Mesendoderm (in vitro differentiated cells): ENCODE measurements at regions not wholly inside any gene's neighbourhood (a gene's known extent, or its start where the extent isn't known, plus 50 kb on each side); places are given as distances from the start of the nearest gene placed in this dataset.

Experiments
- DNase-seq: peaks from one replicate; pipeline ENCODE4 v3.0.0; 2013
- H2AK5ac ChIP-seq: 2 replicates; pipeline ENCODE4 v1.6.1; 2013; ENCODE audit warnings: low read length, inconsistent platforms
- H2BK120ac ChIP-seq: 2 replicates; pipeline ENCODE4 v1.6.1; 2013; ENCODE audit warnings: low read depth, mild to moderate bottlenecking, low read length, moderate library complexity, mixed read lengths
- H2BK15ac ChIP-seq: replicated peaks from 2 replicates; pipeline ENCODE4 v1.6.1; 2013; ENCODE audit warnings: low read depth, mild to moderate bottlenecking, moderate library complexity
- H2BK5ac ChIP-seq: 2 replicates; pipeline ENCODE4 v1.6.1; 2013; ENCODE audit warnings: low read length, inconsistent platforms
- H3K18ac ChIP-seq: 2 replicates; pipeline ENCODE4 v1.6.1; 2013; ENCODE audit warnings: mild to moderate bottlenecking, low read length, mixed read lengths
- H3K23ac ChIP-seq: one replicate; pipeline ENCODE4 v1.6.1; 2013; ENCODE audit warnings: low read length
- H3K27ac ChIP-seq: 2 replicates; pipeline ENCODE4 v1.5.1; 2013; ENCODE audit warnings: low read depth, mild to moderate bottlenecking, inconsistent platforms, low read length, moderate library complexity
- H3K27me3 ChIP-seq: 2 replicates; pipeline ENCODE4 v1.6.1; 2013; ENCODE audit warnings: low read length, control low read depth, mild to moderate bottlenecking, inconsistent platforms; ENCODE audit not compliant: insufficient read depth, poor library complexity
- H3K36me3 ChIP-seq: 2 replicates; pipeline ENCODE4 v1.6.1; 2013; ENCODE audit warnings: low read length, inconsistent platforms; ENCODE audit not compliant: control insufficient read depth, insufficient read depth
- H3K4ac ChIP-seq: one replicate; pipeline ENCODE4 v1.6.1; 2013; ENCODE audit warnings: low read depth, mild to moderate bottlenecking, low read length, moderate library complexity
- H3K4me1 ChIP-seq: 2 replicates; pipeline ENCODE4 v1.6.1; 2013; ENCODE audit warnings: low read depth, low read length, inconsistent platforms; ENCODE audit not compliant: control insufficient read depth
- H3K4me2 ChIP-seq: 2 replicates; pipeline ENCODE4 v1.6.1; 2013; ENCODE audit warnings: low read length
- H3K4me3 ChIP-seq: 2 replicates; pipeline ENCODE4 v1.5.1; 2013; ENCODE audit warnings: mild to moderate bottlenecking, low read length
- H3K56ac ChIP-seq: one replicate; pipeline ENCODE4 v1.6.1; 2013; ENCODE audit warnings: low read length
- H3K79me1 ChIP-seq: 2 replicates; pipeline ENCODE4 v1.6.1; 2013; ENCODE audit warnings: low read length, inconsistent platforms
- H3K79me2 ChIP-seq: 2 replicates; pipeline ENCODE4 v1.6.1; 2013; ENCODE audit warnings: mild to moderate bottlenecking, low read length; ENCODE audit not compliant: control insufficient read depth, insufficient read depth
- H3K9ac ChIP-seq: 2 replicates; pipeline ENCODE4 v1.6.1; 2013; ENCODE audit warnings: low read length, inconsistent platforms
- H4K5ac ChIP-seq: one replicate; pipeline ENCODE4 v1.6.1; 2013; ENCODE audit warnings: low read length
- H4K8ac ChIP-seq: one replicate; pipeline ENCODE4 v1.6.1; 2013; ENCODE audit warnings: low read depth, mild to moderate bottlenecking, control low read depth, low read length, moderate library complexity
- WGBS: extraction: QIAGEN DNeasy Blood & Tissue Kit; methylation state at CpG from one replicate; pipeline ENCODE4 v1.1.7; 2013; ENCODE audit warnings: low lambda C conversion rate, missing lambda C conversion rate; ENCODE audit not compliant: insufficient coverage; ENCODE audit errors: extremely low coverage; 5-methylcytosine and 5-hydroxymethylcytosine counted together

DNA sequence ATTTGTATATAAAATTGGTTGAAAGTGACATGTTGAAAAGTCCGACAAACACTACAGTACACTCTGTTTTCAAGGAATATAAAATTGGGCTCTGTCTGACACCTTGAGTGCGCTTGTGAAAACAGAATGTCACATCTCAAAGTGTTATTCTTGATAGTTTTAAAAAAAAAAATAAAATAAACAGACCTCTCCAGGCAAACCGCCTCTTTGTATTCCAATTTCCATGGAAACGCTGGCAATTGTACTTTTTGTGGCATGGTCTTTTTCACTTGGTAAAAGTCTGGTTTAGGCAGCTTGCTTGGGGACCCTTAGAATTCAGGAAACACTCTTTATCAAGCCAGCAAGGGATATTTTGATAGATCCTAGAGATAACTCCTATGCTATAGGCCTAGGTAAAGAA lies 302.5 kb downstream of the RAB28 start:
- no peak overlapping the region for H4K5ac ChIP-seq
- H3K56ac ChIP-seq, result no peak overlapping the region
- no peaks in the 10 kb centered on the region for H3K27me3 ChIP-seq
- H3K18ac ChIP-seq, result no peak overlapping the region
- no peak overlapping the region for H2BK120ac ChIP-seq
- no peaks in the 10 kb centered on the region for H3K36me3 ChIP-seq
- no peaks in the 10 kb centered on the region for H3K4me1 ChIP-seq
- no peak overlapping the region for H3K27ac ChIP-seq
- H4K8ac ChIP-seq, result no peak overlapping the region
- H3K9ac ChIP-seq, result no peak overlapping the region
- no peaks in the 10 kb centered on the region for H3K79me2 ChIP-seq
- H3K4ac ChIP-seq, result no peak overlapping the region
- no peak overlapping the region for H2BK5ac ChIP-seq
- H3K23ac ChIP-seq, result no peak overlapping the region
- H2AK5ac ChIP-seq, result no peak overlapping the region
- DNase-seq, result no peak
- H2BK15ac ChIP-seq, result no peak overlapping the region
- WGBS, result no CpG with 5 or more reads among the region's 4 CpGs
- no peaks in the 10 kb centered on the region for H3K79me1 ChIP-seq
- H3K4me2 ChIP-seq, result no peak overlapping the region
- no peak overlapping the region for H3K4me3 ChIP-seq

- Histone ChIP-seq H4K5ac (no peak overlapping the region), H2AK5ac (no peak overlapping the region), H3K27me3 (no peaks in the 10 kb centered on the region), H2BK5ac (no peak overlapping the region), H3K18ac (no peak overlapping the region), H3K36me3 (no peaks in the 10 kb centered on the region), H2BK15ac (no peak overlapping the region), H3K23ac (no peak overlapping the region), H3K79me1 (no peaks in the 10 kb centered on the region), H3K4me3 (no peak overlapping the region), H3K4me1 (no peaks in the 10 kb centered on the region), H3K4me2 (no peak overlapping the region), H3K9ac (no peak overlapping the region), H3K27ac (no peak overlapping the region), H3K56ac (no peak overlapping the region), H3K79me2 (no peaks in the 10 kb centered on the region), H3K4ac (no peak overlapping the region), H2BK120ac (no peak overlapping the region), H4K8ac (no peak overlapping the region)
- no peak for DNase-seq
Observed at GRCh38 chr4:13180701-13181100, 303.4 kb downstream of the RAB28 start.

GRCh38 chr4:13178621-13179020 lies 305.5 kb downstream of the RAB28 start:
- Histone ChIP-seq H4K8ac (no peak overlapping the region), H2BK5ac (no peak overlapping the region), H3K27me3 (no peaks in the 10 kb centered on the region), H2AK5ac (no peak overlapping the region), H3K23ac (no peak overlapping the region), H3K4ac (no peak overlapping the region), H3K27ac (no peak overlapping the region), H2BK15ac (no peak overlapping the region), H4K5ac (no peak overlapping the region), H3K79me1 (no peaks in the 10 kb centered on the region), H3K4me1 (no peaks in the 10 kb centered on the region), H3K18ac (no peak overlapping the region), H3K79me2 (no peaks in the 10 kb centered on the region), H3K9ac (no peak overlapping the region), H3K36me3 (no peaks in the 10 kb centered on the region), H3K4me2 (no peak overlapping the region), H3K56ac (no peak overlapping the region), H3K4me3 (no peak overlapping the region), H2BK120ac (no peak overlapping the region)
- DNase-seq, result no peak
- no CpG with 5 or more reads among the region's 1 CpG for WGBS

DNA sequence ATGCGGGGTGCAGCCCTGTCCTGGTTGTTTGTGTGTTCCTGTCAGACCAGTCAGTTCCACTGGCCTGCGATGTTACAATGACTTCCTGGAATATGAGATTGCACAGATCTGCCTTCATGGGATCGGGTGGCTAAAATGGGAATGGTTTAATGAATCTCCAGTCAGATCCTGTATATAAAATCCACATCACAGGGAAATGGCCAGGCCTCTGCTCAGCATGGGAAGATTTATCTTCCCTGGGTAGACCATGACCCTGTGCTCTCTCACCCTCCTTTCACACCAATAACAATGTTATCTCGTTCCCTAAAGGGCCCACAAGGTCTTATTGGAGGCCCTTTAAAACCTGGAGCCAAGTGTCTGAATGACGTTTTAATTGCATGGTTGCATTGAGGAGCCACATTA lies 307.4 kb downstream of the RAB28 start:
- no peak overlapping the region for H4K8ac ChIP-seq
- H3K4me3 ChIP-seq, result no peak overlapping the region
- H2BK5ac ChIP-seq, result no peak overlapping the region
- no peak overlapping the region for H3K27ac ChIP-seq
- DNase-seq, result peak; percentile 84
- H3K4ac ChIP-seq, result no peak overlapping the region
- no peak overlapping the region for H3K9ac ChIP-seq
- no peak overlapping the region for H3K4me2 ChIP-seq
- H2BK15ac ChIP-seq, result no peak overlapping the region
- H3K18ac ChIP-seq, result no peak overlapping the region
- H3K56ac ChIP-seq, result no peak overlapping the region
- H3K36me3 ChIP-seq, result no peaks in the 10 kb centered on the region
- no peaks in the 10 kb centered on the region for H3K79me2 ChIP-seq
- no peak overlapping the region for H4K5ac ChIP-seq
- no peaks in the 10 kb centered on the region for H3K4me1 ChIP-seq
- H3K27me3 ChIP-seq, result no peaks in the 10 kb centered on the region
- H2AK5ac ChIP-seq, result no peak overlapping the region
- no peak overlapping the region for H2BK120ac ChIP-seq
- no peak overlapping the region for H3K23ac ChIP-seq
- no CpG with 5 or more reads among the region's 5 CpGs for WGBS
- H3K79me1 ChIP-seq, result no peaks in the 10 kb centered on the region

- no peak overlapping the region for H2BK5ac ChIP-seq
- WGBS, result no CpG with 5 or more reads among the region's 5 CpGs
Observed at GRCh38 chr4:13174926-13175325, 309.2 kb downstream of the RAB28 start.

DNA sequence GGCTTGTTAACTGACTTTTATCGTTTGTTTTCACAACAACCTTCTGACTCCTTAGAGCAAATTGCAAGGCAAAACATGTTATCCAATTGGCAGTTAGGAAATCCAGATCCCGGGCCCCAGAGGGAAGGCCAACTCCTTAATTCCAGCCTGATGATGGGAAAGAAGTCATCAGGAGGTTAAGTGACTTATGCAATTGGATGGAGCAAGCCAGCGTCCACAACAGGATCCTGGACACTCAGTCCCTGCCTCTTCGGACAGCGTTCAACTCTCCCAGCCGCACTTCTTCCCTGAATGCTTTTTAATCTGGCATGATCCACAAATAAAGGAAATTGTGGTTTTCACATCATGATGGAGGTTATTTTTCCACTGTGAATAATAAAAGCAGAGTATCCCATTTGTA lies 310.1 kb downstream of the RAB28 start:
- Histone ChIP-seq H3K79me1 (no peaks in the 10 kb centered on the region), H2BK5ac (no peak overlapping the region), H3K27me3 (no peaks in the 10 kb centered on the region), H3K27ac (no peak overlapping the region), H3K4ac (no peak overlapping the region), H2BK120ac (no peak overlapping the region), H3K4me1 (no peaks in the 10 kb centered on the region), H3K4me3 (no peak overlapping the region), H4K8ac (no peak overlapping the region), H3K4me2 (no peak overlapping the region), H3K36me3 (no peaks in the 10 kb centered on the region), H3K9ac (no peak overlapping the region), H2BK15ac (no peak overlapping the region), H3K18ac (no peak overlapping the region), H3K23ac (no peak overlapping the region), H3K79me2 (no peaks in the 10 kb centered on the region), H4K5ac (no peak overlapping the region), H3K56ac (no peak overlapping the region), H2AK5ac (no peak overlapping the region)
- DNase-seq, result no peak
- no CpG with 5 or more reads among the region's 6 CpGs for WGBS

More at GRCh38 chr4:13174926-13175325, 309.2 kb downstream of the RAB28 start:
- Histone ChIP-seq H3K79me1 (no peaks in the 10 kb centered on the region), H3K4ac (no peak overlapping the region), H3K18ac (no peak overlapping the region), H3K27me3 (no peaks in the 10 kb centered on the region), H3K27ac (no peak overlapping the region), H4K8ac (no peak overlapping the region), H4K5ac (no peak overlapping the region), H3K79me2 (no peaks in the 10 kb centered on the region), H2BK15ac (no peak overlapping the region), H3K36me3 (no peaks in the 10 kb centered on the region), H3K23ac (no peak overlapping the region), H3K4me1 (no peaks in the 10 kb centered on the region), H2BK120ac (no peak overlapping the region), H3K4me3 (no peak overlapping the region), H3K4me2 (no peak overlapping the region), H3K9ac (no peak overlapping the region), H2AK5ac (no peak overlapping the region), H3K56ac (no peak overlapping the region)
- DNase-seq, result no peak
